ENCODE measurements at regions not wholly inside any gene's neighbourhood (a gene's known extent, or its start where the extent isn't known, plus 50 kb on each side); places are given as distances from the start of the nearest gene placed in this dataset.
"Not testable (repeated sequence)": the region's sequence is repeated elsewhere in the genome, so short reads cannot be mapped to it uniquely, and the experiment has no call there.

DNA sequence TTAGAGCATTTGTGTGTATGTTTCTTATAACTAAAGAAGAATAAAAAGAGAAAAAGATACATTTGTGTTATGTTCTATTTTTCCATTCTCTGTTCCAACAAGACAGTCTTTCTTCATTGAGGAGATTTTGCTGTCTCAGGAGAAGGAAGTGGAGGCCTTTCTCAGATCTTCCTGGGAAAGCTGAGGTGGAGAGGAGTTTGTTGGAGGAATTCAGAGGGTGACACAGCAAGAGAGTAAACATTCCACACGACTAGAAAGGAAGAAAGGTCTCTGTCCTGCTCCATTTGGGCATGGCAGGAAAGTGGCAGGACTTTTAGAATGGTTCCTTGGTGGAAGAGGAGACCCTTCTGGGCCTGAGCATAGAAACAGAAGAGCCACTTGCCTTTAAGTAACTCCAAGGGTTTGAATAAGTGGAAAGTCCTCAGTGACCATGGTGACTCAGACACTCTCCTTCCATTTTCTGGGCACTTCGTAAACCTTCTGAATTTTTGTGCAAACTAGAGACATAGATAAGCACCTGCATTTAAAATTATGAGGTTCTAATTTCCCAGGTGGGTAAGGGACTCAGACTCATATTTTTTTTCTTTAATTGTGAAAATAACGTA is 52.3 kb upstream of the COL5A2 start:
- no peak for DNase-seq (ENCODE audit: low spot score)

DNA sequence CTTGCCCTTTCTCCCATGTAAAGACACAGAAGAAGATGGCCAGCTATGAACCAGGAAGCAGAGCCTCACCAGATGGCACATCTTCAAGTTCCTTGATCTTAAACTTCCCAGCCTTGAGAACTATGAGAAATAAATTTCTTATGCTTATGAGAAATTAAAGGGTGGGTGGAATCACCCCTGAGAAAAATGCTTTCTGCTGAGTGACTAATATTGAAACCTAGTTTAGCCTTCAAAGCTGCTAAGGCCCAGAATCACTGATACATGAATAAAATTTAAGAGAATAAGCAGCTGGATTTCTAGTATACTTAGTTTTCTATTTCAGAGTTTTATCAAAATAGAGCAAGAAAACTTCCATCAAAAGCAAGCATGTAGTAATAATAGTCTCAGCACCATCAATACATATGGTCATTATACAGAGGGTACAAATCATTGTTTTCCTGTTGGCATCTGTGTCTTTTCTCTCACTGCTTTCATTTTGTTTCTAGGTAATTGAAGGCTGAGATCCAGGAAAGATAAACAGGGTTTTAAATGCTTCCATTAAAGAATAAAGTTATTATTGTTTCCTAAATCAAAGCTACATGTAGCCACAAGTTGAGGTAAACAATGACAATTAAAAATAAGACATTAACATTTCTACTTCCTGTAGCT is 53.3 kb upstream of the COL5A2 start:
- DNase-seq (ENCODE audit: low spot score), result no peak

DNA sequence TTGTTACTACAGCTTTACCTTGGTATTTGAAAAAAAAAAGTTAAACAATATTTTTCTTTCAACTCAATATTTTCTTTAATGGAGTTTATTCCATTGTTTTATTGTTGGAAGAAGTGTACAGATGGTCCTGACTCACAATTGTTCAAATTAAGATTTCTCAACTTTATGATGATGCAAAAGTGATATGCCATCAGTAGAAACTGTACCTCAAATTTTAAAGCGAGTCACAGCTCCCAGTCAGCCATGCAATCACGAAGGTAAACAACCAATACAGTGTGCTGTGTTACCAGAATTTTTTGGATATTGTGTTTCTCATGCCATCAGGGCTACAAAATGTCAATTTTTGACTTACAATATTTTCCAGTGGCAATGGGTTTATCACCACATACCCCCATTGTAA is 54.0 kb upstream of the COL5A2 start:
- DNase-seq (ENCODE audit: low spot score), result no peak

DNA sequence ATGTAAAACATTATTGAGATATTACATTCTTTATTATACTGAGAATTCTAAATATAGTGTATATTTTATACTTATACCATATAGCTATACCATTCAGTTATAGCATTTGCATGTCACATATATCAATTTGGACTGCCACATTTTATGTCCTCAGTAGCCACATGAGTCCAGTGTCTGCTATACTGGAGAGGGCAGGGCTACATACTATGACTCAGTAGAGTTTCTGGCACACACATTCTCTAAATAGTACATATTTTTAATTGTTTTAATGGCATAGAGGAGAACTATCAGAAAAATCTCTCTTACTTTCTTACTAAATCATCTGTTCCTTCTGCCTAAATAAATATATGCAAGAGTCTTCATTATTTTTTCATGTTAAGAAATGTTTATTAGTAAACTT is 55.4 kb upstream of the COL5A2 start:
- no peak for DNase-seq (ENCODE audit: low spot score)

DNA sequence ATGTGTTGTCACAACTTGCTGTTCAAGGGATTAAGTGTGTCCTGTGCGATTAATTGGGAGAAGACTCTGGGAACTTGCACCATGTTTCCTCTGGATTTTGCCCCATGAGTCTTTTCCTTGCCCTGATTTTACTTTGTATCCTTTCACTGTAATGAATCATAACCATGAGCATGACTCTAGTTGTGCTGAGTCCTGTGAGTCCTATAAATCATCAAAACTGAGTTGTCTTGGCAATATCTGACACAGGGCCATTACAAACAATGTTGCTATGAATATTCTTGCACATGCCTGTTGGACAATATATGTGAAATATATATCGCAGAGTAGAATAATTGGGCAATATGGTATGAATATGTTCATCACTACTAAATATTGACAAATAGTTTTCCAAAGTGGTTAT is 56.5 kb upstream of the COL5A2 start:
- DNase-seq (ENCODE audit: low spot score), result no peak

DNA sequence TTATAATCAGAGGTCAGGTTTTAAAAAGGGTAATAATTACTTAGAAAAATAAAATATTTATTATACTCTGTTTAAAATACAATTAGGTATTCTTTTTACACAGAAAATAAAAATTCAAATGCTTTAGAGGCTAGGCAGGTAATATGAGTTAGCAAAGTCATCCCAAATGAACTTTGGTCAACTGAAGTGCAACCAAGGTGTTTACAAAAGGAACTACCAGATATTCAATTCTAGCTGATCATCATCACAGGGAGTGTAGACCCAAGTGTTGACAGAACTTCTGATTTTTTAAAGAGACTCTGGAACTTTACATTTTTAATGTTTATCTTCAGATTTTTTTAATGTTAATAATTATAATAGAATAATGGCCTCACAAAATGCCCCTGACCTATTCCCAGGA is 59.3 kb upstream of the COL5A2 start:
- no peak for DNase-seq (ENCODE audit: low spot score)

DNA sequence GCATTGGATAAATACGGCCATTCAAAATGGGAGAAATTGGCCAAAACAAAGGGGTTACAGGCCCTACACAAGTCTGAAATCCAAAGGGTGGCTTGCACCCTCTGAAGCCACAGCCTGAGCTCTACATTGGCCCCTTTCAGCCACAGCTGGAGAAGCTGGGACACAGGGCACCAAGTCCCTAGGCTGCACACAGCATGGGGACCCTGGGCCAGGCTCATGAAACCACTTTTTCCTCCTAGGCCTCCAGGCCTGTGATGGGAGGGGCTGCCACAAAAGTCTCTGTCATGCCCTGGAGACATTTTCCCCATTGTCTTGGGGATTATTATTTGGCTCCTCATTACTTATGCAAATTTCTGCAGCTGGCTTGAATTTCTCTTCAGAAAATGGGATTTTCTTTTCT is 64.3 kb upstream of the COL5A2 start:
- DNase-seq (ENCODE audit: low spot score), result not testable (repeated sequence)

DNA sequence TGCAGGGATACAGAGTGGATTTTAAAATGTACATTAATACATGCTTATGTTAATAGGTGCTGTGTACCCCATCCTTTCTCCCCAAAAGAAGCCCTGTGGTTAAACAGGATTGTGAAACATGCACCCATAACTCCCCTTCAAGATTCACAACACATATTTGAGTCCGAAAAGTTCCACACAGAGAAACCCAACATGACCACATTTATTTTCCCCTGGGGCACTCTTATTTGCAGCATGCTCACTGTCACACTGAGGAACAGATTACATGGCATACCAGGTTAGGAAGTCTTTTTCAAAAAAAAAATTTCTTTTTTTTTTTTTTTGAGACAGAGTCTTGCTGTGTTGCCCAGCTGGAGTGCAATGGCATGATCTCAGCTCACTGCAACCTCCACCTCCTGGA is 67.7 kb upstream of the COL5A2 start:
- DNase-seq (ENCODE audit: low spot score), result no peak

DNA sequence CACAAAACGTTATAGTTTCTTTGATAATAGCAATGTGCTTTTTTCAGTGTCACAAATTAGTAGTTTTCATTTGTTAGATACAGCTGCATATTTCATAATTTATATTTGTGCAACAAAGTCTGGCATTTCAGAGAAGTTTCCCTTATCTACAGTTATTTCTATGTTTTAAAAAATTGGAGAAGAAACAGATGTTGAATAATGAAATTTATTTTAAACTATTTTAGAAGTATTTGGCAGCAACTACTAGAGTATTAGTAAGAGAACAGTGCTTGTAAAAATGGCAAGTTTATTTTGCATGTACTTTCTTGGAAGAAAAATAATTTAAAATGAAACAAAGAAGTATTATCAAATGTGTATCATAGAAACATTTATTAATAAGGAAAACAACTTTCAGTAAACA is 68.6 kb upstream of the COL5A2 start:
- DNase-seq (ENCODE audit: low spot score), result no peak

DNA sequence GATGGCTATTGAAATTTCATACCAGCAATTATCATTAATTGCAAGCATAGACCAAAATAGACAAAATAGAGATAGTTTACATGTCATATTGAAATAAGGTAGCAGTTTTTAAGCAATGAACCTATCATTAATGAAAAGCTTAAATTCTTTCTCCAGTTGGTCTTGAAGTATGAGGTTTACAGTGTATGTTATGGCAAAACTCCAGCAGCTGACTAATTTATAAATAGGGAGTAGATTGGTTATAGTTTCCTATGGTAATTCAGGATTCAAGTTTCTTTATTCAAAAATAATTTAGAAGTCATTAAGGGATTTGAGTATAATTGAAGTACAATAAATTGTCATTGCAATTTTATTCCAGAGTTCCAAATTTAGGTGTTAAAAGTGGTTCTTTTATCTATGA is 69.6 kb upstream of the COL5A2 start:
- no peak for DNase-seq (ENCODE audit: low spot score)

DNA sequence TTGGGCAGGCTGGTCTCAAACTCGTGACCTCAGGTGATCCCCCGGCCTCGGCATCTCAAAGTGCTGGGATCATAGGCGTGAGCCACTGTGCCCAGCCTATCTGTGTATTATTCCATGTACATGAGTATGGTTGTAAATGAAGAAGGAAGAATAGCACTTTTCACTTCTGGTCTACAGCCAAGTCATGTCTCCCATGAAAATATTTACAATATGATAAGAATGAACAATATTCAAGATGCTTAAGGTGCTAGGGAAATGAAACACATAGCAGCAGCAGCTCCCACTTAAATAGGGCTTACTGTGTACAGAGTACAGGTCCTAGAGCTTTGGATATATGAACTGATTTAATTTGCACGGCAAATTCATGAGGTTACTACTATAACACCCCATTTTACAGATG is 70.3 kb upstream of the COL5A2 start:
- DNase-seq (ENCODE audit: low spot score), result no peak

DNA sequence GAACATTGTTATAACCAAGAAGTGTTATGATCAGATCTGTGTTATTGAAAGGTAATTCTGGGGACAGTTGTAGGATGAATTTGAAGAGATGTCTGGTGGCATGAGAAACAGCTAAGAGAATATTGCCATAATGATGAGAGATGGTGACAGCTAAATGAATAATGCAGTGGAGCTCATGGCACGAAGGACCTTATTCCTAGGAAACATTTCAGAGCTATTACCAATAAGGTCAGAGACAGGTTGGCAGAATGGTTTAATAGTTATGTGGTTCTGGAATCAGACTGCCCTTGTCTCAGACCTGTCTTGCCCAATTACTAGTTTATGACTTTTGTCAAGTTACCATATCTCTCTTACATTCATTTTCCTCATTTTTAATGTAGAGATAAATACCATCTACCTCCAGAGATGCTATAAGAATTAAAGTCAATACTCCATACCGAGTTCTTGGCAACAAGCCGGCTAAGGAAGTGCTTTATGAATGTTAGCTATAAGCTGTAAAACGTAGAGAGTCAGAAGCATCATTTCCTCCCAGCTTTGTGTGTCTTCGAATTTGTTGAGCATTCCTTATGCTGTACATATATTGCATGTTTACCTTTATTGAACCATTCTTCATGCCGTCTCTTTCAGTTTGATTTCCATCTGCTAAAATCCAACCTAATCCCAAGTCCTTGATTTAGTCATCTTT is 73.6 kb upstream of the COL5A2 start:
- no peak for DNase-seq (ENCODE audit: low spot score)

DNA sequence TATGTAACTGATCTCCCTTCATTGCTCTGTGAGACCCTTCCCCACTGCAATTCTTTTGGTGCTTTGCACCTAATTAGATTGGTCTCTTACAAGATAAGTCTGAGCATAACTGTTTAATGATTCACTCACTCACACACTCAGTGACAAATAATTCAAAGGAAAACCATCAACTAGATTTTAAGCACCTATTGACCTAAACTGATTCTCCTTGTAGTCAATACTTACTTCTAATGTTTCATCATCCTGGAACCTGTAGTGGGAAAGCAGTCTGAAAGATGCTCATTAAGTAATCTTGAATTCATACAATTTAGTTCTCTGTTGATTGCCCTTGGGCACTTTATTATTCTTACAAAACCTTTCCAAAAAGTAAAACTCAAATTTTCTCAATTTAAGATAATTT is 74.3 kb upstream of the COL5A2 start:
- DNase-seq (ENCODE audit: low spot score), result no peak

DNA sequence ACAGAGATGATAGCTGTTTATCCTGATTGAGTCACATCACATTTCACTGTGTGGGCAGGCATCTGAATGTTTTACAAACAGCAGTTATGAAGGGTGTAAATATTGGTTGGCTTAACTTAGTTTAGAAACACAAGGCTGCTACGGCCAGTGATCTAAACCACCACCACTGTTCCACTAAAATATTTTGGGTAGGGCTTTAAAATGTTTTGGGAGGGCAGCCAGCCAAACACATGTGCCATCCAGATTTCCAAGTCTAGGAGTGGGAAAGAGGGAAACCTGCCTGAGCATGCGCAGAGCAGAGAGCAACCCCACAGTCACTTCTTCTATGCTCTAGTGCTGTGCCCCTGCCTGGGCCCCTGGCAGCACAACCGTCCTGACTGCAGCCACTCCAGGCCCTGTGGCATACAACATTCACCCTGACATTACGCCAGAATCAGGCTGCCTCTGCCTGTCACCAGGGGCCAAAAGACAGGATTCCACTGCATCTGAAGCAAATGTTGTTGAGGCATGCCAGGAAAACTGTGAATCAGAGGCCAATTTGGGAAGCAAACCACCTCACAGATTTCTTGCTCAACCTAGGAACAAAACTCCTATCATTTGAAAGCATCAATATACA is 74.8 kb upstream of the COL5A2 start:
- no peak for DNase-seq (ENCODE audit: low spot score)

DNA sequence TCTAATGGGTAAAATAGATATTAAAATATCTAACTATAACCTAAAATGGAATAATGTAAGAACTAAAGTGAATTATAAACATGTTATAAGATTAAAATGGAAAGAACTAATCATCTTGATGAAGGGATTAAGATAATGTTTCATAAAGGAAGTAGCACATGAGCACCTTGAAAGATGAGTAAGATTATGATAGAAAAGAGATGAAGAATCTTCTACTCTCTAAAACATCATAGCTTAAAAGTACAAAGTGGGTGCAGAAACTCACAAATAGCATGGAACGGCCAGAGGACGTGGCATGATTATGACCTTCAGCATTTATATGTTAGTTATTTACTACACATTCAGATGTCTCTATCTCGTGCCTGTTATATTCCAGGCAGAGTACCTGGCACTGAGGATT is 76.2 kb upstream of the COL5A2 start:
- DNase-seq (ENCODE audit: low spot score), result no peak

DNA sequence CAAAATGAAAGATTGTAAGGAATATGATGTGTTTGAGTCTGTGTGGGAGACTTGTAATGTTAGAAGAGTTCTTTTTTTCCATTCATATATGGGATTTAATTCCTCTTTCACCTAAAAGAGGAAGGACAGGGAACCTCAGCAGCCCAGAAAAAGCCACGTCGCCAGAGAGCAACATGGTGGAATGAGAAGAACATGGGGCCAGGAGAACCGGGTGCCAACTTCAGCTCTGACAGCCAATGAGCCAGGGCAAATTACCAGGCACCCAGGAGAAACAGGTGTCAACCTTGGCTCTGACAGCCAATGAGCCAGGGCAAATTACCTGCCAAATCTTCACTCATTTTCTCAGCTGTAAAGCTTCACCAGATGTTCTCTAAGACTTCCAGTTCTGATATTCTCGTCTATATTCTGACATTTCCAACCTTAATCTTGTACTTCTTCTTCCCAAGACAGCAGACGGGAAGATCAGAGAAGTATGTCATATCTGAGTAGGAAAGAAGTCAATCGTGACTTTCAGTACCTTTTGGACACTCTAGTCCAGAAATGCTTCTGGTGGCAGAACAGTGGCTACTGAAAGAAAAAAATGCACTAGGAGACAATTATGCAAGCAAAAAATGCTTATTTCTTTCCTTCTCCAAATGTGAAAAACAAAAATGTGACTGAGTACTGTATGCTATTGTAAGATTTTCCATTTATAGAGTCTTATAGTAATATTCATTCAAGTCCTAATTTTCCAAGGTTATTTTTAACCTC is 79.2 kb upstream of the COL5A2 start:
- DNase-seq (ENCODE audit: low spot score), result no peak

DNA sequence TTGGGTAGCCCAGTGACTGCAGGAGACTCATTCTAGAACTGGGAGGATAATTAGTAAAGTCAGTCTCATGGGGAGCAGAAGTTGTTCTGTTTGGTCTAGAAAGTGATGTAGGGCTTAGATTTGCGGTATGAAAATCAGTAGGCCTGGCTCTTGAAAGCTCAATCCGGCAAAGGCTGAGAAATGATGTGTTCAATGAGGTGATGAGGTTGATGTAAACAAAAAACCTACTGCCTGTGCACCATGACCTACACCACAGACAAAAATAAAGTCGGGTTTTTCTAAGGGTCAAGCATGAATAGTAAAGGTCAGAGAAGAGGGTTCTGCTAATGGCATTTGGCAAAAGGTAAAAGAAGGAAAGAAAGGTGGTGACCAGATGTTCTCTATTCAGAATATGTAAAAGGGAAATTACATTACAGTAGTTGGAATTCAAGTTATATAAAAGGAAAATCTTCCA is 80.8 kb upstream of the COL5A2 start:
- DNase-seq (ENCODE audit: low spot score), result no peak

DNA sequence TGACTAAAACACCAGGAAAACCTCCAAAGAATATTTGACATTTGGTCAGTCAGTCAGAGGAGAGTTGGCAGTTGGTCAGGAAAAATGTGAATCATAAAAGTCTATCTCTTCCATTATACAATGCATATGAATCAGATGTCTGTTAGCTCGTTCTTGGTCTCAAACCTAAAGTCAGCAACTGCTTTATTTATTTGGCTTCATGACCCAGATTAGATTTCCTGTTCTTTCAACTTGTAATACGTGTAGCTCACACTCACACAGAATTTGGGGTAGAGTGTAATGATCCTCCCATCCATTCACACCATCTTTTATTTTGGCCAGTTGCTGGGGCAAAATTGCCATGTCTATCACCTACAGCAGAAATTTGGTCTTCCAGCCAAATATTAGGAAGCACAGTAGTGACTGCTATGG is 81.9 kb upstream of the COL5A2 start:
- DNase-seq (ENCODE audit: low spot score), result peak; percentile 6

DNA sequence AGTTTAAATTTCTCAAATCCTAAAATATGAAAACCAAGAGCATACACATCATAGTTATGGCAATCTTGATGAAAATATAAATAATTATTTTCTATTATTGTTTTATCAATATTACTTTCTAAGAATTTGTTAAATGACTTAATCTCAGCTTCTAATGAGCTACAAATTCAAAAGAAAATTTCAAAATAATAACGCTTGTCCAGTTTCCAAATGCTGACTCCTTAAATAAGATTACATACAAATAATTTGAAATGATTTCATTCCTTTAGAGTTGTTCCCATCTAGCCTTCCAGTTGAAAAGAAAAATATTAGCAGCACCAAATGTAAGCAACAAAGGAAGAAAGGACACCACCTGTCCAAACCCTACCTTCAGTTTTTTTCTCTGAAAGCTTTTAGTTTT is 82.4 kb upstream of the COL5A2 start:
- no peak for DNase-seq (ENCODE audit: low spot score)

DNA sequence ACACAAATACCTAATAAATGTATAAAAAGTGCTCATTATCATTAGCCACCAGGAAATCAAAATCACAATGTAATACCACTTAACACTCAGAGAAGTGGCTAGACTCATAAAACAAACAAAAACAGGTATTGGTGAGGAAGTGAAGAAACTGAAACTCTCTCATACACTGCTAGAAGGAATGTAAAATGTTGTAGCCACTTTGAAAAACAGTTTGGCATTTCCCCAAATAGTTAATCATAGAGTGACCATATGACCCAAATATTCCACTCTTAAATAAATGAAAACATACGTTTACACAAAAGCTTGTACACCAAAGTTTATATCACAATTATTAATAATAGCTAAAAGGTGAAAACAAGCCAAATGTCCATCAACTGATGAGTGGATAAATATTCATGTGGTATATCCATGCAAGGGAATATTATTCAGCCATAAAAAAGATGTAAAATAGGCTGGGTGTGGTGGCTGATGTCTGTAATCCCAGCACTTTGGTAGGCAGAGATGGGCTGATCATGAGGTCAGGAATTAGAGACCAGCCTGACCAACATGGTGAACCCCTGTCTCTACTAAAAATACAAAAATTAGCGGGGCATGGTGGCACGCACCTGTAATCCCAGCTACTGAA is 86.2 kb upstream of the COL5A2 start:
- no peak for DNase-seq (ENCODE audit: low spot score)

DNA sequence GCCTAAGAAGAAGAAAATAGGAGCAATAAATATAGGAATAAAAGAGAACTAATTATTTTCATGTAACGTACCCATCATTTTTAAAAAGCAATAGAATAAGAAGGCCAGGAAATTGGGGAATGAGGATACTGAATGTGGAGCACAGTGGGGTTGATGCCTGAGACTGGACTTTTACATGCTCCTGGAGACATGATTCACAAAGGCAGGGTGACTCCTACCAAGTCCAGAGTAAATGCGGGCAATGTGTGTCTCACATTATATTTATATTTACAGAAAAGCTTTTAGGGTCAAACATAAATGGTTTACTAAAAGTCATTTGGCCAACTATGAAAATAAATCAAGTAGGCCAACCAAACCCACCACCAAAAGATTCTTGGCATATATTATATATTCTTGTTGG is 87.9 kb upstream of the COL5A2 start:
- no peak for DNase-seq (ENCODE audit: low spot score)

DNA sequence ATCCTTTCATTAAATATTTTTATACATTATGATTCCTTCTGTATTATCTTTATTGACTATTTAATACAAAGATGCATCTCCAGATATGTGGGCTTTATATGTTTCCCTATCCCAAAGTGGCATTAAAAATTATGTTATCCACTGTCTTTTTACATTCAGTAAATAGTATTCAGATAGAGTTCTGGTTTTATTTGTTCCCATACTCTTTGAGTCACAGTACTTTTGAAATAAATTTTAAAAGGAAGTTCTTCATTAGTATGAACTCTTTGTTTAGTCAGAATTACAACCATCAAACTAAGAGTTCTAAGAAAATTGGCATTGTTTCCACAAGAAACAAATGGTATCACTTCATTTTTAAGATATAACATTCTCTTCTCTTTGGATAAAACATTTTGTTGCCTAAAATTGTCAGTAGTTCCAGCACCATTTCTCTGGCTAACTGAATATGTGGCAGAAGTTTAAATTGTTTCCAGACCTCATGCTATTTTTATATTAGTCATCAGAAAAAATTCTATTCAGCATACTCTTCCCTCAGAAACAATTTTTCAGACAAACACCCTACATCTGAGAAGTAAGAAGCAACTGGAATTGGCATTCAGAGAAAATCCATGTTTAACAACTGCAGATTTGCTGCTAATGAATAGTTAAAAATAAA is 88.5 kb upstream of the COL5A2 start:
- DNase-seq (ENCODE audit: low spot score), result no peak

All from CD4-positive, alpha-beta T cell treated with Interleukin-2 at 100 ng/mL for 4 hours (primary cell).